ENCODE measurements at regions not wholly inside any gene's neighbourhood (a gene's known extent, or its start where the extent isn't known, plus 50 kb on each side); places are given as distances from the start of the nearest gene placed in this dataset.

- TF ChIP-seq CTCF (IDR thresholded peaks at IDR 0.05 in 8 of 11, conservative IDR thresholded peaks at IDR 0.05 in 3 of 11) (peak in 1 of 11 experiments; percentile 12), POLR2A (IDR thresholded peaks at IDR 0.05) (no peak), POLR2AphosphoS5 (IDR thresholded peaks at IDR 0.05) (no peak)
These were observed 237.9 kb downstream of the BCAS1 start for GRCh38 chr20:53832499-53832898.

Measured in spleen (tissue), 7 donors.